Mesenteric fat pad (tissue), 1 donor: ENCODE measurements at regions not wholly inside any gene's neighbourhood (a gene's known extent, or its start where the extent isn't known, plus 50 kb on each side); places are given as distances from the start of the nearest gene placed in this dataset.
"Not testable (repeated sequence)": the region's sequence is repeated elsewhere in the genome, so short reads cannot be mapped to it uniquely, and the experiment has no call there.

ENCODE experiments used
- DNase-seq: peaks from one replicate; pipeline ENCODE4 v3.0.0-alpha.2; 2020; ENCODE audit warnings: low spot score
- donor health status: DM: yes; HTN: yes; CAD: no.

DNA sequence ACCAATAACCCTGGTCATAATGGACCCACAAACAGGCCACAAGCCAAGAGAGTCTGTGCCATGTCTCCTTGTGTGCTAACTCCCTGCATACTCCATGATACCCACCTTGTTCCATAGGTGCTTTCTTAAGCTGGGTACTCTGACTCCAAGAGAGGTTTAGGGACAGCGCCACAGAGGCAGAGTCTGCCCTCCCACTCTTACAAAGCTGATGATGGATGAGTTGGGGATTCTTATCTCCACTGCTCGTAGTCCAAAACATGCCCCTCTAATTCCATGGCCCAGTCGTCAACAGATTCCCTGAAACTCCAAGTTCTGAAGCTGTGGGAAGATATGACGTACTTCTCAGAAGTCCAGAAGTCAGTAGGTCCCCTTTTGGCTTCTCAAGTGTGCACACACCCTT is 184.4 kb upstream of the CCL2 start:
- no peak for DNase-seq

DNA sequence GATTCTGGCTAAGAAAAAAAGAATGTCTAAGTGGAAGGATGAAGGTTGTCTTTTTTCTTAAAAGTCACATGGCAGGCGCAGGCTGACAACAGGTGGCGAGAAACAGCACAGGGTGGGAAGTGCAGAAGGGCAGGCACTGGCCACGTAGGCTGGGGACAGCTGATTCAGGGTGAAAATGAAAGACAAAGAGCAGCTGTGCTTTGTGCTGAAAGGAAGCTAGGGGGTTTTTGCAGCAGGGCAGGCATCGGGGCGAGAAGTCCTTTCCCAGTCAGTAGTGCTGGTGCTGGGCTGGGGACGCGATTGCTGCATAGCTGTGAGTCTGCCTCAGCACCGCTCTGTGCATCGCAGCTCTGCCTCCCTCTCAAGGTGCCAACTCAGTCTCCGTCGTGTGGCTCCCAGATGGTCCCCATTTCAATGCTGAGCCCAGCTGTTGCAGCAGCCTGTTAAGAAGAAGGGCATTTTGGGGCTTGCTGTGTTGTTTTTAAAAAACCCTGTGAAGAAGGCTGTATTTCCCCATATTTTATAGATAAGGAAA is 183.1 kb upstream of the CCL2 start:
- no peak for DNase-seq

DNA sequence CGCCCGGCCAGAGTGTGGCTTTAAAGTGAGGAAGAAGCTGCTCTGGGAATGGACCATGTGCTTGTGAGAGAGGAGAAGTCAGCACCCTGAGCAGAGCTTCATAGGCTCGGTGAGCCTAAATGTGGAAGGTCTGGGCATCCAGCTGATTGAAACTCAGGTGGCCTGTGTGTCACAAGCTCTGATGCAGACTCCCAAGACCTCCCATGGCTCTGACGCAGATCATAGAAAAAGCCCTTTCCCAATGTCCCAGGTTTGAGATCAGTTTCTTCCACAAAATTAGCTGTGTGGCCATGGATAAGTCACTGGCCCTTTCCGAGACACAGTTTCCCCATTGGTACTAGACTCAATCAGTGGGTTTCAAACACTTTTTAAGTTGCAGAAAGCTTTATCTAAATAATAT is 180.0 kb upstream of the CCL2 start:
- DNase-seq: no peak

DNA sequence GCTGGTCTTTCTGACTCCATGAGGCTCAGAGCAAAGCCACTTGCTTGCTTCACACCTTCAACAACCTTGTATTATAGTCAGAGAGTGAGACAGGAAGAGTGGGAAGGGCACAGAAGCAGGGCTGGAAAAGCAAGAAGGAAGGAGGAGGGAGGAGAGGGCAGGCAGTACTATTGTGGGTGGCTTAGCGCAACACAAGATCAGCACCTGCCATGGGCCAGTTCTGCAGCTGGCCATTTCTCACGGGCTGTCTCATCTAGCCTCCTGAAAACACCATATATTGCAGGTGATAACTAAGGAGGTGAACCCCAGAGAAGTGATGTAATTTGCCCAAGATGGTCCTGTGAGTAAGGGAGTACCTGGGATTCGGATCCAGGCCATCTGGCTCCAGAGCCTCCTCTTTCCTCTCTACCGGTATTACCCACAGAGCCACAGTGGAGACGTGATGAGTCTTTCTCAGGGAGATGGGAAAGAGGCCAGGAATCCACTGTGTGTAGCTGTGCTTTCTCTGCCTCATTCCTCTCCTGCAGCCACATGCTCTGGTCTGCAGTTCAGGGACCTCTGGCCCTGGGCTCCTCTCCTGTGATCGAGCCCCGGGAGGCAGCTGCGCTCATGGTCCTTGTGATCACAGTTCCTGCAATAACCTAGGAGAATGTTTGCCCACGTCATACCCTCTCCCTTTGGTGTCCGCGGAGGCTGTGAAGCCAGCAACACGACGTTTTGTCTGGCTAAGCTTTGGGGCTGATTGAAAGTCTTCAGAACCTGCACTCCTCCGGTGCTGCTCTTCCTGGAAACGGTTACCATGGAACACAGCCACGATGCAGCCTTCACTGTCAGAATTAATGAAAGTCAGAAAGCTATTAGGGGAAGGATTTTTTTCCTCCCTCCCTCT is 178.1 kb upstream of the CCL2 start:
- no peak for DNase-seq

DNA sequence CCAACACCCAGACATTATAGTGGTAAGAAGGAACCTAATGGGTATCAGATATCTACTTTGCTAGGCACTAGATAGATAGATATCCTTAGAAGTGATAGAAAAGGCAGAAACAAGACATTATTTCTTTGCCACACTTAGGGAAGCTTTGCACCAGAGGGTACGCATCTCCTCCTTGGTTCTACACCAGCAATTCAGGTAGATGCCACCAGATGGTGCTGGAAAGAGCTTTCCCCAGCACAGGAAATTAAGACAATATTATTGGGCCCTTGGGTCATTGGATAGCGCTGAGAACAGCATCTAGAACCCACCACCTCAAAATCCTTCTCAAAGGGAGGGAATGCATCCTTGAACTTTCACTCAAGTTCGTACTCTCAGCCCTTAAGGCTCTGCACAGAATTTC is 173.8 kb upstream of the CCL2 start:
- DNase-seq: no peak

DNA sequence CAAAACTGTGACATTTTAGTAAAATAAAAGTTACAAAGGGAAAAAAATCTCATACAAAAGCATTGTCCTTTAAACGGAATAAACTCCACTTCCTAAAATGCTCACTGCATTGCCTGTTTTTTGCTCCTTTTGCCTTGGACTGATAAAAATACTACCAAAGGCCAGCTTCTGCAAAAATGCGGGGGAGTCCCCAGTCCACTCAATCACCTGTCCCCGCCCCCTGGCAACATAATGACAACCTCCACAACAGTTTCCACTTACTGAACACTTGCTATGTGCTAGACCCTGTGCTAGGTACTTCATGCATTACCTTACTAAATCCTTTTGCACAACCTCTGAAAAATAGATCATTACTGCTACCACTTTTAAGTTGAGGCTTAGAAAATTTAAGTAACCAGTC is 172.7 kb upstream of the CCL2 start:
- DNase-seq: no peak

DNA sequence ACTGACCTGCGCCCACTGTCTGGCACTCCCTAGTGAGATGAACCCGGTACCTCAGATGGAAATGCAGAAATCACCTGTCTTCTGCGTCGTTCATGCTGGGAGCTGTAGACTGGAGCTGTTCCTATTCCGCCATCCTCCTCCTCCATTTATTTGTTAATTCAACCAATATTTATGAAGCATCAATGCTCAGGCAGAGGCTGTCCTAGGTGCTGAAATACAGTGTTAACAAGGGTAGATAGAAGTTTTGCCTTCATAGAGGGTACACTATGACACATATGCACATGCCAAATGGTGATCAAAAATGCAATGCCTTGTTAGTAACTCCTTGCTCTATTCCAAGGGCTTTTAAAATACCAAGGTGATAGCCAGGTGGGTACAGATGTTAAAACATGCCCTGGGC is 166.0 kb upstream of the CCL2 start:
- DNase-seq: not testable (repeated sequence)

DNA sequence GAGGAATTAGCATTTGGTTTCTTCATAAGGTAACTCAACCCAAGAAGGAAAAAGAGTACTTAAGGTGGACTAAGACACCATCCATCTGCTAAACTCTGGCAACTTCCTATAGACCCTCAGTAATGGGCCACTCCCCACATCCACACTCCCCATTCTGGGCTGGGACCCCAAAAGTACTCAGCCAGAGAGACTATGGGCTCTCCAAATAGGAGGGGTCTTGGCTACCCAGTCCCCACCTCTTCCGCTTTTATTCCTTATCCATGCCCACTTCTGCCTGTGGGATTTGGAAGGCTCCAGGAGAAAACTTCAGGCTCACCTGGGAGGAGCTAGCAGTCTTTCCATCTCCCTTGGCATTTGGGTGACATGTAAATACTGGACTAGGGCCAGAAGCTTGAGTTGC is 164.5 kb upstream of the CCL2 start:
- no peak for DNase-seq

DNA sequence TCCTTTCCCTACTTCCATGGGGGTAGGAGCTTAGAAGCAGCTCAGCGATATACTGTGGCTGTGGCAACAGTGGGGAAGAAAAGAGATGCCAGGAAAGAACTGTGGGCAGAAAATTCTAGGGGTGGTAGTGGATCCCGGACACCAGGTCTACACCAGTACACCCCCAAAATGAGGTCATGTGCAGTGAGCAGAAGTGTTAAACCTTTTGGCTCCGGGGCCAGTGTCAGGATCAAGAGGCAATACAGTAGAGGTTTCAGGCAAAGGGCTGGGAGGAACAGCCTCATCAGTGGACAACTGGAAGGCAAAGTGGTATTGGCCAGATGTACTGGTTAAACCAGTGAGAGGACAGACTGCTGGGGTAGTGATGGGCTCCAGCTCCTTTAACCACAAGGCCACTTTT is 163.1 kb upstream of the CCL2 start:
- DNase-seq: no peak

DNA sequence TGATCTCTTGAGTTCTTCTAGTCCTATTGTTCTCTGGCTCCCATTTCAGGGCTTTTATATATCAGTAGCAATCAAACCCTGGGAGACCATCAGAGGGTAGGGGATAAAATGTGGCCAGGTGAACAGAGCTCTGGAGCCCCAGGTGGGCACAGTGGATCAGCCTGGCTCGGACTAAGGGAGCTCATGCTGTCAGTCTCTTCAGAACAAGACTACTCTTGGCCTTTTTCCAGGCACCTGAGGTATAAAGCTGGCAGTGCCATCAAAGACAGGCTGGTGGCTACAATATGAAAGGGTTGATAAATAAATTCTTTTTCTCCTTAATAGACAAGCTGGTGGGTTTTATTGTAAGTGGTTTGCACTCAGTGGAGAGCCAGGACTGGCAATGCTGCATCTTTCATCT is 160.0 kb upstream of the CCL2 start:
- no peak for DNase-seq

DNA sequence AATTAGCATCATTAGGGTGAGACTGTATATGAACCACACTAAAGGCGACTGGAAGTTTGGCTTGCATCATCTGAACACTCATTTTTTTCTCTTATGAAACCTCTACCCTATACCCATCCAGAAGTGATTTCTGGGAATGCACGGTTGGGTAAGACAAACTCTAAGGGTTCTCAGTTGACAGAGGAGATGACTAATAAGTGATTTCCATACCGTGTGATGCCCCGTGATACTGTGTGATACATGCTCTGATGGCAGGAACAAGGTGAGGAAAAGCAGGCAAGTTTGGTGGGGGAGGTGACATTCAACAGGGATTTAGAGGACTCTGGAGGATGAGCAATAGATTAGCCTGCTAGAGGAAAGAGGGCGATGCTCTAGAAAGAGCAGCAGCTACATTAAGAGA is 156.4 kb upstream of the CCL2 start:
- no peak for DNase-seq

DNA sequence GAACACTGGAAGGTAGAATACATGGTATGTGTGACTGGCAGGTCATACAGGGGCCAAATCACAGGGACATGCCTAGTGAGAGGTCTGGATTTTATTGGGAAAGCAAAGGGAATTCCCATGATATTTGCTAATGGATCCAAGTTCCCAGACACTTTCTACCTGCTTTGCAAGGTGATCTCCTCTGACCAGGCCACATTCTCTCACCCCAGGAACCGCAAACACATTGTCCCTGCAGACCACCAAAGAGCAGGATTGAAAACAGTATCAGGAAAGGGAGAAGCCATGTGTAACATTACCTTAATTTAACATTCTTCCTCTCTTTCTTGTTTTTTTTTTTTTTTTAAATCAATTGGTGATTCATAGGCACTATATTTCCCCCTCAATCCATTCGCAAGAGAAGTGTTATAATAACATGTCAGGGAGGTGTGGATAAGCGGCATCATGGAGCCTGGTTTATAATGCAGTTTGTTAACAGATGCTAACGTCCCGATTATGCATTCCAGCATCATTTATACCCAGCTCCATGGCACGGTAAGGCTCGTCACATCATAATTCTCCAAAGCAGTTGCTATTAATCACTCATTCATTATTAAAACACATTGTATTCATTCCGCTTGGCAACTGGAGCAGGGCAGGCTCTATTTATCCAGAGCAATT is 155.1 kb upstream of the CCL2 start:
- no peak for DNase-seq

DNA sequence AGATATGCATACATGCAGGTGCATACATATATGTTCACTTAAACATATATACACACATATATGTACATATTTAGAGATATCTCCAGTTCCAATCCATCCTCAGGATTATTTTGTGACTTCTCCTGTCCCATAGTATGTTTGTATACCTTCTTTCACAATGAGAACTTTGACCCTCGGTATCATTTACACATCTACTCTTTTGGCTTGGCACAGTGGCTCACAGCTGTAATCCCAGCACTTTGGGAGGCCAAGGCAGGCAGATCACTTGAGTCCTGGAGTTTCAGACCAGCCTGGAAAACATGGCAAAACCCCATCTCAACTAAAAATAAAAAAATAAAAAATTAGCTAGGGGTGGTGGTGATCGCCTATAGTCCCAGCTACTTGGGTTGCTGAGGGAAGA is 148.1 kb upstream of the CCL2 start:
- DNase-seq: no peak

DNA sequence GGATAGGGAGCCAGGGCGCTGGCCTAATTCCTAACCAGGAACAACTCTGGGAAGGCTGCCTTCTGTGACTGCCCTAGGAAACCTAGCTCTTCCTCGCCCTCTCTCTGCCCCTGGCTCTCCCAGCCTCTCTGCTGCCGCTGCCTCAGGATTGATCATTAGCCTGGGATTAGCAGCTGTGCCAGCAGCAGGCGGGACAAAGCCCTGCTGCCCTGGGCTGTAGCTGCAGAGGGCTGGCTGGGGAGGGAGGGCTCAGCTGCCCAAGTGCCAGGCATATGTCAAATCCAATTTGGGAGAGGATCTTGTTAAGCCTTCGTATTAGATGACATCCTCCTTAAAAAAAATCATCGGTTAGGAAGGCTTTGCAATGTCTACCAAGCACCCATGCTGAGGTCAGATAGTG is 144.8 kb upstream of the CCL2 start:
- no peak for DNase-seq

DNA sequence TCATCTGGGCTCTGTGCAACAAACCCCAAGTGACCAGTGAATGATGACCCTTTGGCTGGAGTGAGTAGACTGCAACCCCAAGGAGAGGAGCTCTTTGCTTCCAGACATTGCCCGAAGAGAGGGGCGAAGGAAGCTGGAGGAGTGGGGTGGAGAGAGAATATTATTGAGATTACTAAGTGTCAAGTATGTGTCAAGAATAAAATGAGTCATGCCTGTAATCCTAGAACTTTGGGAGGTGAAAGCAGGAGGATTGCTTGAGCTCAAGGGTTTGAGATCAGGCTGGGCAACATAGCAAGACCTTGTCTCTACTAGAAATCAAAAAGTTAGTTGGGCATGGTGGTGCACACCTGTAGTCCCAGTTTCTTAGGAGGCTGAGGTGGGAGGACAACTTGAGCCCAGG is 142.0 kb upstream of the CCL2 start:
- DNase-seq: no peak

DNA sequence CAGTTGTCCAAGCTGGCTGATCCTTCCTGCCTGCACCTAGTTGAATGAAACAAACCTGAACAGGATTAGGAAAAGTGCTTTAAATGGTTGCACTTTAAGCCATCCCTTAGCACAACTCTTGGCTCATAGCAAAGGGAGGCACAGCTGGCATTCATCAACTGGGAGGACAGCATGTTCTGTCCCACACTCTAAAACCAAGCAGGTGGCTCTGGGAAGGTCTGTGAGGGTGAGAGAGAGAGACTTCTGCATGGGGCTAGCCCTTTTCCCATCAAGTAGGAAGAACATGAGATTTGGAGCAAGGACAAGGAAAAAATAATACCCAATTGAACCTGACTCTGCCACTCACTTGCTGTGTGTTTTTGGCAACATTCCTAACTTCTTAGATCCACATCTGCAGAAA is 140.9 kb upstream of the CCL2 start:
- DNase-seq: no peak

DNA sequence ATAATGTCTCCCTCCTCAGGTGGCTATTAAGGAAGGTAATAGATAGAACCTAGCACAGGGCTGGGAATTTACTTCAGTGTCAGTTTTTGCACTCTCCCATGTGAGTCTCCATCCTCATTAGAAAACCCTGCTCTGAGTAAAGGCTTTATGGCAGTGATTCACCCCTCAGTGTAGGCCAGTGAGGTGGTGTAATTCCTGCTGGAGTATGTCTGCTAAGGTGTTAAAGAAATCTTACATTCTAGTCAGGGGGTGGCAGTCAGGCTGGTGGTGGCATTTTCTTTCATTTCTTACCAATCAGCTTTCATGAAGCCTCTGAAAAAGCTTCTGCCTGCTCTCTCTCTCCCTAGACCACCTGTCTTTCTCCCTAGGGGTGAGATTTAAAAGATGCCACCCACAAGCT is 138.8 kb upstream of the CCL2 start:
- no peak for DNase-seq

DNA sequence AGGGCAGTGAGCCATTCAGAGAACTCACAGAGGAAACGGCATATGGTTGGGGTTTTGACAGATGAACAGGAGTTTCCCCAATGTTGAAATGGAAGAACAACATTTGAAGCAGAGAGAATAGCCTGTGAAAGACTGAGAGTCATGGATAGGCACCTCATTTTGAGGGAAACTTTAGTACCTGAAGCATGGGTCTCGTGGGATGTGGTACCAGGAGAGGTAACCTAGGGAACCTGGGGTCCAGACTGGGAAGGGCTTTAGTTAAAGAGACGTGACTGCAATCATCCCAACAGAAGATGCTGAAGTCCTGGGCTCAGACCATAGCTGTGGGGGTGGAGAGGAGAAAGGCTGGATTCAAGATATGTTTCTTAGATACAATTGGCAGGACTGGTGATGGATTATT is 137.8 kb upstream of the CCL2 start:
- no peak for DNase-seq

DNA sequence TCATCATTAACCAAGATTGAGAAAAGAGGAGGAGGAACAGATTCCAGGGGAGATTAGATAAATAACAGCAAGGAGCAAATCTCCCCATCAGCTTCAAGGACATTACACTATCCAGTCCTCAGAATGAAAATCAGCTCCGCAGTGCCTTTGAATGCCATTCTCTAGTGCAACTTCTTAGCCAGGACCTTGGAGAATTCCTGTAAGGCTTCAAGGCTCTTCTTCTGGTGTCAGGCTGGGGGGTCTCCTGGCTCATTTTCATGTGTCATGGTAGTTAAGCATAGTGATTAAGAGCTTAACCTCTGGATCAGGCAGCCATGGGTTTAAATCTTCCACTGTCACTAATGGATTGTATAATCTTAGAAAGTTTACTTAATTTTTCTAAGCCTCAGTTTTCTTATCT is 137.3 kb upstream of the CCL2 start:
- DNase-seq: no peak

DNA sequence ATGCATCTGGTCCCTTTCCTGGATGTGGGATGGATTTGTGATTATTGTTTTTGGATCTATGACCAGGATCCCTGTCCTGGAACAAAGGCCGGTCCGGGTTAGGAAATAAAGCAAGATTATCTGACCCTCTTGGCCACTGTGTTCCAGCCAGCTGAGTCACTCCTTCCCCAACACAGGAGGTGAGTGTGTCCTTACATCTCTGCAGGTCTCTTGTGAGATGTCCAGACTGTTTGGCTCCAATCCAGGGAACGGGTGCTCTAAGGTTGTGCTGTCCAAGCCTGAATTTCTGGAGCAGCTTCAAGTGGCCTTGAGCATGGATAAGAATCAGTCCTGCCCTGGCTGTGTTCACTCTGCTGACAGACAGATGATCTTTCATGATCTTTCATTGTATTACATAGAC is 136.5 kb upstream of the CCL2 start:
- DNase-seq: no peak

DNA sequence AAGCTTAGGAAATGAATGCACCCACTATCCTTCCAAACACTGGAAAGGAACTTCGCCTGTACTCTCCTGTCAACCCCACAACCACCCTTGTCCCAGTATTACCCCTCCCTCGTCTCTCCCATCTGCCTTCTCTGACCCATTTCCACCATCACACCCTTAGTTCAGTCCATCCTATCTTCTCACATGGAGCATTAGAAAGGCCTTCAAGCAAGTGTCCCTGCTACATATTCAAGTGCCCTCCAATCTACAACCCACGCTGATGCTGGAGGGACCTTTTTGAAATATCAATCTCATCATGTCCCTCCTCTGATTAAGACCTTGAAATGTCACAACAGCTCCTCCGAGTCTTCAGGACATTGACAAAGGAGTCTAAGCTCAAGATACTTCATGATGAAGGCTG is 133.8 kb upstream of the CCL2 start:
- no peak for DNase-seq

DNA sequence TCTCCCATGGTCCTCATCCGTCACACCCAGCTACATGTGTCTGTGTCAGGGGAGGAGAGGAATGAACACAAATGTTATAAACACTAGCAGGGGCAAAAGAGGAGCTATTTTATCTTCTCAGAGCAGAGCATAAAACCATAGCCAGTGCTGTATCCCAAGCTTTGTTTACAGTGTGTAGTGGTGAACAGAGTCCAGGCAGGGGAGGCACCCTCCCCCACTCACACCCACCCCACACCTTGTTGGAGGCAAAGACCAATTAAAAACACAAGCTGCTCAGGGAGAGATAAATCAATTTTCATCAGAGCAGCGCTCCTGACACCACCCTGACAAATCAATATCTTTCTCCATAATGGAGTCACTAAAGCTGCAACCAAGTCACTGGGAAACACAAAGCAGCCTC is 132.6 kb upstream of the CCL2 start:
- no peak for DNase-seq

DNA sequence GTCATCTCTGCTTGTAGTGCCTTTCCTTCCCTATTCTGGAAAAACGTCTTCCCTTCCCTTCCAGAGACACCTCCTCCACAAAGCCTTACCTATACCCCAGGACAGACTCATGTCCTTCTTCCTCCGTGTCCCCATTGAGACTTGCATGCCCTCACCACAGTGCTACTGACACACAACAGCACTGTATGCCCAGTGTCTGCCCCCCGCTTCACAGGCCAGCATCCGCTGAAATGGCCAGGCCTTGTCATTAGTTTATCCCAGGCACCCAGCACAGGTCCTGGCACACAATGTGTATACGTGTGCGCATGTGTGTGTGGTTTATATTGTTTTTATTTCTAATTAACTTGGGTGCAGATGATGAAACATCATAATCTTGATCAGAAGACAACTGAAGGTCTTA is 130.1 kb upstream of the CCL2 start:
- no peak for DNase-seq
